Endothelial cell of umbilical vein (primary cell): ENCODE measurements at regions not wholly inside any gene's neighbourhood (a gene's known extent, or its start where the extent isn't known, plus 50 kb on each side); places are given as distances from the start of the nearest gene placed in this dataset.

Experiments
- BruUV-seq: library from RNA; stranded (reverse); fragments of 400-500 nt; replicated peaks from 2 replicates; lab custom pipeline; 2021; lab: Mats Ljungman, UMichigan
- CTCF ChIA-PET: fragments of 300-600, 350-600 bp; sonication (Branson Sonifier 250); formaldehyde crosslinking; loops from one replicate; lab custom pipeline; 2021; ENCODE audit warnings: antibody characterized with exemption, inconsistent platforms; lab: Charles Lee
- POLR2A ChIA-PET: fragments of 300-600, 350-600 bp; sonication (Branson Sonifier 250); formaldehyde crosslinking; loops from one replicate; lab custom pipeline; 2021; ENCODE audit warnings: antibody characterized with exemption, inconsistent platforms; lab: Charles Lee
- DNase-seq: peaks from one replicate; pipeline ENCODE4 v3.0.0-alpha.2; 2011; ENCODE audit warnings: low read depth, low spot score
- FAIRE-seq: peaks from 2 replicates; lab custom pipeline; 2011; peaks lifted over from hg19 to GRCh38; lab: Jason Lieb, UNC
- H2AFZ ChIP-seq: 2 replicates; pipeline ENCODE4 v1.6.0; 2012; ENCODE audit warnings: low read depth, low read length, control low read depth, inconsistent platforms
- H3K27ac ChIP-seq: 2 replicates; pipeline ENCODE4 v1.5.1; 2011; ENCODE audit warnings: low read depth, mild to moderate bottlenecking, control low read depth, low read length, moderate library complexity; ENCODE audit not compliant: insufficient read depth
- H3K27me3 ChIP-seq, 2 experiments: 2 replicates each; pipeline versions ENCODE4 v1.6.0 to v1.6.1; 2011; ENCODE audit warnings: low read length in 2 of 2, mixed read lengths in 1 of 2; ENCODE audit not compliant: control insufficient read depth in 2 of 2, insufficient read depth in 2 of 2
- H3K36me3 ChIP-seq, 2 experiments: 2 replicates in 1 of 2; 3 replicates in 1 of 2; pipeline ENCODE4 v1.5.1; 2011; ENCODE audit warnings: low read length in 2 of 2, mild to moderate bottlenecking in 1 of 2, moderate library complexity in 1 of 2; ENCODE audit not compliant: control insufficient read depth in 2 of 2, insufficient read depth in 2 of 2; ENCODE audit errors: extremely low read depth in 1 of 2
- H3K4me1 ChIP-seq: 3 replicates; pipeline ENCODE4 v1.5.1; 2011; ENCODE audit warnings: mild to moderate bottlenecking, low read length; ENCODE audit not compliant: control insufficient read depth, insufficient read depth; ENCODE audit errors: extremely low read depth
- H3K4me2 ChIP-seq: 2 replicates; pipeline ENCODE4 v1.6.1; 2011; ENCODE audit warnings: low read length, control low read depth, mixed read lengths; ENCODE audit not compliant: insufficient read depth
- H3K4me3 ChIP-seq, 3 experiments: fragments of 200-600 bp in 1 of 3; sonication (generic), shearing (Covaris generic) in 1 of 3; replicated peaks in 1 of 3; 2 replicates each; pipeline ENCODE4 v1.5.1; 2011 to 2016; ENCODE audit warnings: control low read depth in 3 of 3, low read length in 3 of 3, mild to moderate bottlenecking in 2 of 3, inconsistent platforms in 1 of 3, low read depth in 1 of 3, moderate library complexity in 1 of 3; ENCODE audit not compliant: insufficient read depth in 1 of 3
- H3K79me2 ChIP-seq: 2 replicates; pipeline ENCODE4 v1.6.0; 2012; ENCODE audit warnings: low read length, inconsistent platforms; ENCODE audit not compliant: control insufficient read depth, insufficient read depth
- H3K9ac ChIP-seq: replicated peaks from 2 replicates; pipeline ENCODE3; 2011; ENCODE audit warnings: low read length, control low read depth; ENCODE audit not compliant: insufficient read depth; ENCODE audit errors: extremely low read depth
- H3K9me1 ChIP-seq: replicated peaks from 3 replicates; pipeline ENCODE4 v1.6.0; 2011; ENCODE audit warnings: mild to moderate bottlenecking, low read length; ENCODE audit not compliant: control insufficient read depth, insufficient read depth; ENCODE audit errors: extremely low read depth
- H3K9me3 ChIP-seq: replicated peaks from 2 replicates; pipeline ENCODE4 v1.5.1; 2012; ENCODE audit warnings: low read length, inconsistent platforms; ENCODE audit not compliant: control insufficient read depth, insufficient read depth
- H4K20me1 ChIP-seq: replicated peaks from 2 replicates; pipeline ENCODE3; 2011; ENCODE audit warnings: mild to moderate bottlenecking, low read length; ENCODE audit not compliant: control insufficient read depth, insufficient read depth; ENCODE audit errors: extremely low read depth
- EZH2 ChIP-seq: IDR thresholded peaks from 2 replicates; pipeline ENCODE4 v1.6.1; 2012; ENCODE audit warnings: borderline replicate concordance, low read depth, mild to moderate bottlenecking, moderate library complexity, low read length, inconsistent platforms; ENCODE audit not compliant: severe bottlenecking
- FOS ChIP-seq: IDR thresholded peaks from 2 replicates; pipeline ENCODE4 v1.6.1; 2011; ENCODE audit warnings: mild to moderate bottlenecking, low read length, moderate library complexity, borderline replicate concordance; ENCODE audit not compliant: insufficient read depth
- GATA2 ChIP-seq: IDR thresholded peaks from 2 replicates; pipeline ENCODE4 v1.7.0; 2011; ENCODE audit warnings: low read depth, mild to moderate bottlenecking, moderate library complexity, mixed read lengths, low read length; ENCODE audit not compliant: insufficient read length, insufficient read depth
- JUN ChIP-seq: IDR thresholded peaks from 2 replicates; pipeline ENCODE4 v1.6.1; 2011; ENCODE audit warnings: borderline replicate concordance, low read depth; ENCODE audit not compliant: insufficient read length, insufficient read depth
- MYC ChIP-seq: IDR thresholded peaks from one replicate; pipeline ENCODE4 v1.6.1; 2011; ENCODE audit warnings: mild to moderate bottlenecking, low read depth, low read length
- POLR2A ChIP-seq: IDR thresholded peaks from 2 replicates; pipeline ENCODE4 v1.6.1; 2012; ENCODE audit warnings: low read depth, mild to moderate bottlenecking, control low read depth, low read length
- POLR2AphosphoS5 ChIP-seq: IDR thresholded peaks from 2 replicates; pipeline ENCODE4 v1.6.1; 2012; ENCODE audit warnings: low read depth, mild to moderate bottlenecking, control low read depth, low read length, moderate library complexity; ENCODE audit not compliant: insufficient read depth
- dilution Hi-C: fragments of 300-500 bp; cut with MboI; formaldehyde crosslinking; loops from one replicate; pipeline ENCODE4 v1.15.0; 2019; ENCODE audit warnings: low sequenced_read_pairs; ENCODE audit not compliant: extremely low pct_ligation_motif_present
- intact Hi-C: fragments of 100-400 bp; cut with micrococcal nuclease; formaldehyde crosslinking; loops from one replicate; pipeline ENCODE4 v1.10.0; 2022
- TF ChIP-seq, protein P1 (sequence below): IDR thresholded peaks from 2 replicates; pipeline ENCODE4 v1.6.1; 2011; ENCODE audit not compliant: insufficient read depth, insufficient read length
- TF ChIP-seq, protein P2 (sequence below), 2 donors: IDR thresholded peaks; 1 replicate in 1 of 2; 2 replicates in 1 of 2; pipeline ENCODE4 v1.5.1; 2011; ENCODE audit warnings: low read length in 2 of 2, mild to moderate bottlenecking in 2 of 2, moderate library complexity in 2 of 2, control low read depth in 1 of 2, inconsistent platforms in 1 of 2, low read depth in 1 of 2; ENCODE audit not compliant: insufficient read depth in 1 of 2; ENCODE audit errors: extremely low read depth in 1 of 2

DNA sequence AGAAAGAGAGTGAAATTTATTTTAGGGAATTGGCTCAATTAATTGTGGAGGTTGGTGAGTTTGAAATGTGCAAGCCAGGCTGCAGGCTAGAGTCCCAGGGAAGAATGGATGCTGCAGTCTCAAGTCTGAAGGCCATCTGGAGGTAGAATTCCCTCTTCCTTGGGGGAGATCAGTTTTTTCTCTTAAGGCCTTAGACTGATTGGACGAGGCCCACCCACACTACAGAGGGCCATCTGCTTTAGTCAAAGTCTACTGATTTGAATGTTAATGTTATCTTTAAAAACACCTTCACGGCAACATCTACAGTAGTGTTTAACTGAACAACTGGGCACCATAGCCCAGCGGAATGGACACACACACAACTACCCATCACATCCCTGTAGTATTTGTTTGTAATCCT is 245.9 kb upstream of the IRF2BP2 start:
- Histone ChIP-seq H3K27me3 (no peaks in the 10 kb centered on the region), H3K4me1 (peaks cover 13% of the 10 kb centered on the region), H3K4me2 (no peak overlapping the region), H2AFZ (no peak overlapping the region), H3K9me1 (no peaks in the 10 kb centered on the region), H3K27ac (no peak overlapping the region), H3K9me3 (no peaks in the 10 kb centered on the region), H4K20me1 (no peaks in the 10 kb centered on the region), H3K36me3 (no peaks in the 10 kb centered on the region), H3K4me3 (no peak overlapping the region), H3K79me2 (no peaks in the 10 kb centered on the region), H3K9ac (no peak overlapping the region)
- no peak for FAIRE-seq
- POLR2A ChIA-PET, result no interaction called here
- dilution Hi-C loops (no loop called here), intact Hi-C loops (no loop called here)
- DNase-seq, result no peak
- CTCF ChIA-PET, result no interaction called here
- BruUV-seq, result no TSS peak
- no peak for TF ChIP-seq EZH2
- no peak for TF ChIP-seq JUN
- TF ChIP-seq, protein P1, sequence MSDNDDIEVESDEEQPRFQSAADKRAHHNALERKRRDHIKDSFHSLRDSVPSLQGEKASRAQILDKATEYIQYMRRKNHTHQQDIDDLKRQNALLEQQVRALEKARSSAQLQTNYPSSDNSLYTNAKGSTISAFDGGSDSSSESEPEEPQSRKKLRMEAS, result no peak
- TF ChIP-seq POLR2AphosphoS5, result no peak
- no peak for TF ChIP-seq POLR2A
- no peak for TF ChIP-seq FOS
- TF ChIP-seq, protein P2, sequence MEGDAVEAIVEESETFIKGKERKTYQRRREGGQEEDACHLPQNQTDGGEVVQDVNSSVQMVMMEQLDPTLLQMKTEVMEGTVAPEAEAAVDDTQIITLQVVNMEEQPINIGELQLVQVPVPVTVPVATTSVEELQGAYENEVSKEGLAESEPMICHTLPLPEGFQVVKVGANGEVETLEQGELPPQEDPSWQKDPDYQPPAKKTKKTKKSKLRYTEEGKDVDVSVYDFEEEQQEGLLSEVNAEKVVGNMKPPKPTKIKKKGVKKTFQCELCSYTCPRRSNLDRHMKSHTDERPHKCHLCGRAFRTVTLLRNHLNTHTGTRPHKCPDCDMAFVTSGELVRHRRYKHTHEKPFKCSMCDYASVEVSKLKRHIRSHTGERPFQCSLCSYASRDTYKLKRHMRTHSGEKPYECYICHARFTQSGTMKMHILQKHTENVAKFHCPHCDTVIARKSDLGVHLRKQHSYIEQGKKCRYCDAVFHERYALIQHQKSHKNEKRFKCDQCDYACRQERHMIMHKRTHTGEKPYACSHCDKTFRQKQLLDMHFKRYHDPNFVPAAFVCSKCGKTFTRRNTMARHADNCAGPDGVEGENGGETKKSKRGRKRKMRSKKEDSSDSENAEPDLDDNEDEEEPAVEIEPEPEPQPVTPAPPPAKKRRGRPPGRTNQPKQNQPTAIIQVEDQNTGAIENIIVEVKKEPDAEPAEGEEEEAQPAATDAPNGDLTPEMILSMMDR (IDR thresholded peaks at IDR 0.05; ENCODE audit: extremely low read depth in 1 of 2, insufficient read depth in 1 of 2, low read depth in 1 of 2, low read length in 2 of 2), result no peak
- TF ChIP-seq MYC, result no peak
- TF ChIP-seq GATA2, result no peak
